HL-60 (cell line): ENCODE measurements at regions not wholly inside any gene's neighbourhood (a gene's known extent, or its start where the extent isn't known, plus 50 kb on each side); places are given as distances from the start of the nearest gene placed in this dataset.

ENCODE experiments used
- CTCF ChIP-seq: IDR thresholded peaks from one replicate; pipeline ENCODE4 v1.5.1; 2011; ENCODE audit warnings: low read length, control low read depth, inconsistent platforms; ENCODE audit not compliant: insufficient read depth
- POLR2AphosphoS5 ChIP-seq: IDR thresholded peaks from 2 replicates; pipeline ENCODE4 v1.6.1; 2012; ENCODE audit warnings: low read depth
- SPI1 ChIP-seq: IDR thresholded peaks from 2 replicates; pipeline ENCODE4 v1.6.1; 2012; ENCODE audit warnings: low read depth, mild to moderate bottlenecking, borderline replicate concordance

GRCh38 chr10:58993480-58994221 lies 182.8 kb upstream of the PHYHIPL start:
- TF ChIP-seq CTCF (no peak), POLR2AphosphoS5 (no peak), SPI1 (no peak)
